ENCODE measurements at regions not wholly inside any gene's neighbourhood (a gene's known extent, or its start where the extent isn't known, plus 50 kb on each side); places are given as distances from the start of the nearest gene placed in this dataset.

GRCh38 chr6:112659912-112660311, 312.8 kb downstream of the RFPL4B start:
- no peaks in the 10 kb centered on the region for H3K9me3 Mint-ChIP-seq
- TF ChIP-seq CTCF (conservative IDR thresholded peaks at IDR 0.05): no peak
- DNase-seq (ENCODE audit: extremely low spot score, unreplicated experiment): no peak
- H3K4me1 Mint-ChIP-seq (ENCODE audit: unreplicated experiment): no peaks in the 10 kb centered on the region
- H3K36me3 Mint-ChIP-seq: no peaks in the 10 kb centered on the region
- H3K4me3 Mint-ChIP-seq: no peak overlapping the region
- H3K27ac Mint-ChIP-seq: no peak overlapping the region
- no peaks in the 10 kb centered on the region for H3K27me3 Mint-ChIP-seq

- TF ChIP-seq CTCF (conservative IDR thresholded peaks at IDR 0.05): no peak
- Mint-ChIP-seq H3K4me1 (ENCODE audit: unreplicated experiment) (peaks cover 2% of the 10 kb centered on the region), H3K36me3 (no peaks in the 10 kb centered on the region), H3K9me3 (no peaks in the 10 kb centered on the region), H3K4me3 (no peak overlapping the region), H3K27ac (no peak overlapping the region), H3K27me3 (peaks cover 5% of the 10 kb centered on the region)
- no peak for DNase-seq (ENCODE audit: extremely low spot score, unreplicated experiment)
Observed at GRCh38 chr6:112660626-112661025, 313.5 kb downstream of the RFPL4B start.

- Mint-ChIP-seq H3K27ac (no peak overlapping the region), H3K27me3 (peaks cover 5% of the 10 kb centered on the region), H3K9me3 (no peaks in the 10 kb centered on the region), H3K36me3 (no peaks in the 10 kb centered on the region), H3K4me1 (ENCODE audit: unreplicated experiment) (peaks cover 6% of the 10 kb centered on the region), H3K4me3 (no peak overlapping the region)
- no peak for DNase-seq (ENCODE audit: extremely low spot score, unreplicated experiment)
- no peak for TF ChIP-seq CTCF (conservative IDR thresholded peaks at IDR 0.05)
Observed at GRCh38 chr6:112663698-112664097, 316.6 kb downstream of the RFPL4B start.

- Mint-ChIP-seq H3K27me3 (peaks cover 5% of the 10 kb centered on the region), H3K9me3 (no peaks in the 10 kb centered on the region), H3K4me3 (no peak overlapping the region), H3K36me3 (no peaks in the 10 kb centered on the region), H3K27ac (no peak overlapping the region), H3K4me1 (ENCODE audit: unreplicated experiment) (peaks cover 6% of the 10 kb centered on the region)
- no peak for TF ChIP-seq CTCF (conservative IDR thresholded peaks at IDR 0.05)
- no peak for DNase-seq (ENCODE audit: extremely low spot score, unreplicated experiment)
Observed at GRCh38 chr6:112665114-112665513, 318.0 kb downstream of the RFPL4B start.

GRCh38 chr6:112665815-112666214, 318.7 kb downstream of the RFPL4B start:
- Mint-ChIP-seq H3K27me3 (peaks cover 5% of the 10 kb centered on the region), H3K4me1 (ENCODE audit: unreplicated experiment) (peaks cover 6% of the 10 kb centered on the region), H3K4me3 (no peak overlapping the region), H3K9me3 (no peaks in the 10 kb centered on the region), H3K27ac (no peak overlapping the region), H3K36me3 (no peaks in the 10 kb centered on the region)
- no peak for TF ChIP-seq CTCF (conservative IDR thresholded peaks at IDR 0.05)
- no peak for DNase-seq (ENCODE audit: extremely low spot score, unreplicated experiment)

- peaks cover 6% of the 10 kb centered on the region for H3K4me1 Mint-ChIP-seq (ENCODE audit: unreplicated experiment)
- no peak for TF ChIP-seq CTCF (conservative IDR thresholded peaks at IDR 0.05)
- H3K36me3 Mint-ChIP-seq: no peaks in the 10 kb centered on the region
Observed at GRCh38 chr6:112667427-112667826, 320.3 kb downstream of the RFPL4B start.

More at GRCh38 chr6:112667427-112667826, 320.3 kb downstream of the RFPL4B start:
- H3K4me3 Mint-ChIP-seq: no peak overlapping the region
- no peak for DNase-seq (ENCODE audit: extremely low spot score, unreplicated experiment)
- H3K9me3 Mint-ChIP-seq: no peaks in the 10 kb centered on the region
- no peak overlapping the region for H3K27ac Mint-ChIP-seq
- H3K27me3 Mint-ChIP-seq: peaks cover 5% of the 10 kb centered on the region
